HG02884 (cell line): ENCODE measurements at regions not wholly inside any gene's neighbourhood (a gene's known extent, or its start where the extent isn't known, plus 50 kb on each side); places are given as distances from the start of the nearest gene placed in this dataset.

ENCODE experiments used
- ATAC-seq: cut with Tn5 transposase; IDR thresholded peaks from one replicate; pipeline ENCODE4 v1.9.1; 2021; ENCODE audit warnings: mild to moderate bottlenecking, moderate library complexity; ENCODE audit not compliant: unreplicated experiment

GRCh38 chr13:111533900-111534683 is 213.7 kb downstream of the TEX29 start:
- ATAC-seq: no peak

GRCh38 chr13:111534751-111535522 is 214.5 kb downstream of the TEX29 start:
- ATAC-seq: no peak

GRCh38 chr13:111535523-111535811 is 215.0 kb downstream of the TEX29 start:
- no peak for ATAC-seq

- no peak for ATAC-seq
Observed at GRCh38 chr13:111536075-111536642, 215.7 kb downstream of the TEX29 start.

- ATAC-seq: no peak
Observed at GRCh38 chr13:111537115-111537728, 216.8 kb downstream of the TEX29 start.

- no peak for ATAC-seq
Observed at GRCh38 chr13:111537843-111538499, 217.5 kb downstream of the TEX29 start.

- ATAC-seq: no peak
Observed at GRCh38 chr13:111539252-111539651, 218.8 kb downstream of the TEX29 start.

- ATAC-seq: no peak
Observed at GRCh38 chr13:111539791-111540446, 219.5 kb downstream of the TEX29 start.

GRCh38 chr13:111540486-111540885 is 220.0 kb downstream of the TEX29 start:
- no peak for ATAC-seq

- no peak for ATAC-seq
Observed at GRCh38 chr13:111541345-111541744, 220.9 kb downstream of the TEX29 start.

GRCh38 chr13:111541752-111542529 is 221.5 kb downstream of the TEX29 start:
- ATAC-seq: no peak

- no peak for ATAC-seq
Observed at GRCh38 chr13:111542530-111543341, 222.3 kb downstream of the TEX29 start.

GRCh38 chr13:111546921-111547675 is 226.7 kb downstream of the TEX29 start:
- ATAC-seq: no peak

GRCh38 chr13:111547726-111548273 is 227.4 kb downstream of the TEX29 start:
- ATAC-seq: no peak

GRCh38 chr13:111548301-111548700 is 227.9 kb downstream of the TEX29 start:
- no peak for ATAC-seq

GRCh38 chr13:111548805-111549204 is 228.4 kb downstream of the TEX29 start:
- ATAC-seq: no peak

- ATAC-seq: no peak
Observed at GRCh38 chr13:111549464-111549863, 229.0 kb downstream of the TEX29 start.

GRCh38 chr13:111550062-111550461 is 229.6 kb downstream of the TEX29 start:
- ATAC-seq: no peak
